Thymus (tissue), 11 donors: ENCODE measurements at regions not wholly inside any gene's neighbourhood (a gene's known extent, or its start where the extent isn't known, plus 50 kb on each side); places are given as distances from the start of the nearest gene placed in this dataset.
"Not testable (repeated sequence)": the region's sequence is repeated elsewhere in the genome, so short reads cannot be mapped to it uniquely, and the experiment has no call there.

Experiments
- DNase-seq, 9 donors: peaks; one replicate each; pipeline ENCODE4 v3.0.0-alpha.2; 2013; ENCODE audit warnings: low spot score in 9 of 9, low read depth in 6 of 9, missing footprints in 1 of 9
- H3K27ac ChIP-seq, 2 donors: one replicate each; pipeline ENCODE4 v1.5.1; 2013; ENCODE audit warnings: control low read depth in 1 of 2, low read depth in 1 of 2, low read length in 1 of 2, mild to moderate bottlenecking in 1 of 2, moderate library complexity in 1 of 2
- H3K27me3 ChIP-seq, 2 donors: one replicate each; pipeline ENCODE4 v1.5.1; 2013; ENCODE audit warnings: low read length in 1 of 2; ENCODE audit not compliant: control insufficient read depth in 2 of 2, insufficient read depth in 1 of 2
- H3K36me3 ChIP-seq, 2 donors: one replicate each; pipeline ENCODE4 v1.5.1; 2013; ENCODE audit warnings: low read length in 1 of 2, mild to moderate bottlenecking in 1 of 2, moderate library complexity in 1 of 2; ENCODE audit not compliant: control insufficient read depth in 2 of 2, insufficient read depth in 2 of 2
- H3K4me1 ChIP-seq, 2 donors: one replicate each; pipeline ENCODE4 v1.5.1; 2013; ENCODE audit warnings: low read length in 2 of 2; ENCODE audit not compliant: control insufficient read depth in 2 of 2, insufficient read depth in 2 of 2
- H3K4me3 ChIP-seq, 2 donors: one replicate each; pipeline ENCODE4 v1.5.1; 2013; ENCODE audit warnings: low read length in 2 of 2, control low read depth in 1 of 2, mild to moderate bottlenecking in 1 of 2
- H3K9me3 ChIP-seq, 2 donors: one replicate each; pipeline ENCODE4 v1.5.1; 2013; ENCODE audit warnings: low read length in 1 of 2, mild to moderate bottlenecking in 1 of 2; ENCODE audit not compliant: control insufficient read depth in 2 of 2, insufficient read depth in 1 of 2
- WGBS: extraction: QIAGEN DNeasy Blood & Tissue Kit; methylation state at CpG from one replicate; pipeline ENCODE4 v1.1.7; 2013; 5-methylcytosine and 5-hydroxymethylcytosine counted together
- donor health status: healthy.

GRCh38 chr9:105006514-105006913, 78.6 kb upstream of the ABCA1 start:
- Histone ChIP-seq H3K36me3 (no peaks in the 10 kb centered on the region), H3K9me3 (no peaks in the 10 kb centered on the region), H3K27ac (no peak overlapping the region), H3K4me3 (no peak overlapping the region), H3K27me3 (no peaks in the 10 kb centered on the region), H3K4me1 (no peaks in the 10 kb centered on the region)
- no peak for DNase-seq
- 83% methylated on average over 2 of the region's 2 CpGs for WGBS

DNA sequence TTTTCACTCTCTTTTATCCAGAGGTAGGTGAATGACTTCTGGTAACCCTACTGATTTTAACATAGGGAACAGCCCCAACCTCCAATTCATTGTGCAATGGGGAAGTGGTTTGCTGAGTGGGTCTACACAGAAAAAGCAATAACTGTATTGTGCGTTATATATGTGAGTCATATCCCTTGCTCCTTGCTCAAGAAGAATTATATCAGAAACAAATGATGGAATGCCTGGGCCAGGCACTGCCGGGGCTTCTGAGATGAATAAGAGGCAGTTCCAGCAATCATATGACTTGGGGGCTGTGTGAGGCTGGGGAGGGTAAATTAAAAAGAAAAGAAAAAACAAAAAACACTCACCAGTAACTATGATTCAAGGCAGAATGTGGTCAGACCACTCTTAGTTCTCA, 79.2 kb upstream of the ABCA1 start:
- H3K36me3 ChIP-seq: no peaks in the 10 kb centered on the region
- no peaks in the 10 kb centered on the region for H3K4me1 ChIP-seq
- H3K27me3 ChIP-seq: no peaks in the 10 kb centered on the region
- 43% methylated on average over 2 of the region's 2 CpGs for WGBS
- no peak for DNase-seq
- no peak overlapping the region for H3K27ac ChIP-seq
- no peaks in the 10 kb centered on the region for H3K9me3 ChIP-seq
- no peak overlapping the region for H3K4me3 ChIP-seq

DNA sequence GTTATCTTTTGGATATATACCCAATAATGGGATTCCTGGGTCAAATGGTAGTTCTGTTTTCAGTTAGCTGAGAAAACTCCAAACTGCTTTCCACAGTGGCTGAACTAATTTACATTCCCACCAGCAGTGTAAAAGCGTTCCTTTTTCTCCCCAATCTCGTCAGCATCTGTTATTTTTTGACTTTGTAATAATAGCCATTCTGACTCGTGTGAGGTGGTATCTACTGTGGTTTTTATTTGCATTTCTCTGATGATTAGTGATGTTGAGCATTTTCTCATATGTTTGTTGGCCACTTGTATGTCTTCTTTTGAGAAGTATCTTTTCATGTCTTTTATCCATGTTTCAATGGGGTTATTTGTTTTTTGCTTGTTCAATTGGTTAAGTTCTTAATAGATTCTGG, 82.1 kb upstream of the ABCA1 start:
- DNase-seq, H3K4me1 ChIP-seq, H3K9me3 ChIP-seq, H3K36me3 ChIP-seq, H3K4me3 ChIP-seq, H3K27me3 ChIP-seq, H3K27ac ChIP-seq: not testable (repeated sequence)
- 95% methylated on average over 3 of the region's 3 CpGs for WGBS

GRCh38 chr9:105021917-105022316, 94.0 kb upstream of the ABCA1 start:
- Histone ChIP-seq H3K27me3 (no peaks in the 10 kb centered on the region), H3K27ac (no peak overlapping the region), H3K36me3 (no peaks in the 10 kb centered on the region), H3K4me1 (no peaks in the 10 kb centered on the region), H3K9me3 (no peaks in the 10 kb centered on the region), H3K4me3 (no peak overlapping the region)
- WGBS: 96% methylated on average over 3 of the region's 3 CpGs
- no peak for DNase-seq

- H3K4me3 ChIP-seq, H3K36me3 ChIP-seq, DNase-seq, H3K4me1 ChIP-seq, H3K27ac ChIP-seq, H3K9me3 ChIP-seq, H3K27me3 ChIP-seq: not testable (repeated sequence)
- 98% methylated on average over 5 of the region's 5 CpGs for WGBS
Observed at GRCh38 chr9:105022545-105022944, 94.6 kb upstream of the ABCA1 start.

GRCh38 chr9:105023788-105024187, 95.8 kb upstream of the ABCA1 start:
- Histone ChIP-seq H3K27me3 (no peaks in the 10 kb centered on the region), H3K36me3 (no peaks in the 10 kb centered on the region), H3K9me3 (no peaks in the 10 kb centered on the region), H3K4me1 (no peaks in the 10 kb centered on the region), H3K27ac (no peak overlapping the region), H3K4me3 (no peak overlapping the region)
- WGBS: 96% methylated on average over 1 of the region's 1 CpG
- no peak for DNase-seq

DNA sequence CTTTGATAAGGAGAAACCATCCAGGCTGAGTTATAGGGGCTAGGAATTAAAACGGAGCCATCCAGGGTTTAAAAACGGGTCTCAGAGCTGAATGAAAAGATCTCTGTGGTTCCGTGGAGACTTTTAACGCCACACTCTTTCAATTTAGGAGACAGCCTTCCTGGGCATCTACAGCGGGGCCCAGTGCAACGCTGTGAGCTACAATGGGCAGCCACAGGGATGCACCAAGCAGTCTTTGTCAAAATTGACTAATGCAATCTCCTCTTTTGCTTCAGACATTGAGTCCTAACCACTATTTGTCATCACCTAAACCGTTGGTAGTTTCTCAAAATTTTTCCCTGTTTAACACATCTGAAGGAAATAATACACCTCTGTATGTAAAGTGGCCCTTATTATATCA, 96.6 kb upstream of the ABCA1 start:
- DNase-seq: no peak
- Histone ChIP-seq H3K4me3 (no peak overlapping the region), H3K36me3 (no peaks in the 10 kb centered on the region), H3K9me3 (no peaks in the 10 kb centered on the region), H3K27ac (no peak overlapping the region), H3K27me3 (no peaks in the 10 kb centered on the region), H3K4me1 (no peaks in the 10 kb centered on the region)
- WGBS: 96% methylated on average over 7 of the region's 7 CpGs

DNA sequence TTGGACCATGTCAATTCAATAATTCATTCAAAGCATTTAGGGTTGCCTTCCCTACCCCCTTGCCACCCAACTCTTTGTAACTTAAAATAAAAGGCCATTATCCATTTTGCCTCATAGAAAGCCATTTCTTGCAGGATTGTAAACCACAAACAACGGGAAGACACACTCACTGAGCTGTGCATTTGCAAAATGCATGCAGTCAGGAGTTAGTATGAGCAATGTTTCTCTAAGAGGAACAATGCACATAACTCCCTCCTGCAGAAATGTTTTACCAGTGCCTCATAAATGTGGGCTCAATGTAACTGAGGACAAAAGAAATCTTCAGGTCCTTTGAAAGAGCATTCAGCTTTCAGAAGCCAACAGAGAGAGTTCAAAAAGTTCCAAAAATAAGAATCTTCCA, 98.5 kb upstream of the ABCA1 start:
- Histone ChIP-seq H3K9me3 (no peaks in the 10 kb centered on the region), H3K4me3 (no peak overlapping the region), H3K27ac (no peak overlapping the region), H3K4me1 (no peaks in the 10 kb centered on the region), H3K36me3 (no peaks in the 10 kb centered on the region), H3K27me3 (no peaks in the 10 kb centered on the region)
- no peak for DNase-seq
- WGBS: 61% methylated on average over 1 of the region's 1 CpG

DNA sequence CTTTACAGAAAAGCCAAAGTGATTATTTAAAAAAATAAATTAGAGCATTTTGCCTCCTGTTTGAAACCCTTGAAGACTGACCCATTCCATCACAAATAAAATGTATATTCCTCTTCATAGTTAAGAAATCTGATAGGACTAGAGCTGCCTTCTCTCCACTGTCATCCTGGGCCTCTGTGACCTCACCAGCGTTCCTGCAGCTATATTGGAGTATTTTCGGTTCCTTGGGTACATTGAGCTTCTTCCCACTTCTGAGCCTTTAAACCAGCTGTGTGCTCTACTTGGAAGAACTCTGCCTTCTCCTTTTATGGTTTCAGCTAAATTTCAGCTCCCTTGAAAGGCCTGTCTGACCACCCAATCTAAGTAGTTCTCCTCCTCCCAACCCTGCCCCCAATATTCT, 99.1 kb upstream of the ABCA1 start:
- Histone ChIP-seq H3K4me3 (no peak overlapping the region), H3K27ac (no peak overlapping the region), H3K4me1 (no peaks in the 10 kb centered on the region), H3K9me3 (no peaks in the 10 kb centered on the region), H3K36me3 (no peaks in the 10 kb centered on the region), H3K27me3 (no peaks in the 10 kb centered on the region)
- DNase-seq: no peak
- 97% methylated on average over 2 of the region's 2 CpGs for WGBS

DNA sequence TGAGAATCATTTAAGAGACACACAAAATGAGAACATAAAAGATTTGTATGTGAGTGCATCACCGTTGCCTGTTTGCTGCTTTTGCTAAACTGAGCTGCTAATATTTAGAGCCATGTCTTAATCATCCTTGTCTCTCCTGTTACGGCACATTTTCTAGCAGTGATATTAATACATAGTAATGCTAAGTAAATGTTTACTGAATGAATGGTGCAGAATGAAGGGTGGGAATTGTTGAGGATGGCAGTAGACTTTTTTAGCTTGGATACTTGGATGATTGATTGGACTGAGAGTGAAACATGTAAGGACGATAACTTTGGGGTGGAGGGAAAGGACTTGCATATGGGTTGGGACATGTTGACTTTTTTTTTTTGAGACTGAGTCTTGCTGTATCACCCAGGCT, 102.3 kb upstream of the ABCA1 start:
- no peaks in the 10 kb centered on the region for H3K4me1 ChIP-seq
- no peaks in the 10 kb centered on the region for H3K27me3 ChIP-seq
- 96% methylated on average over 3 of the region's 3 CpGs for WGBS
- peaks cover 0 to 4% of the 10 kb centered on the region in 2 donors for H3K9me3 ChIP-seq
- no peak for DNase-seq
- no peak overlapping the region for H3K4me3 ChIP-seq
- H3K27ac ChIP-seq: no peak overlapping the region
- no peaks in the 10 kb centered on the region for H3K36me3 ChIP-seq
